ENCODE measurements at regions not wholly inside any gene's neighbourhood (a gene's known extent, or its start where the extent isn't known, plus 50 kb on each side); places are given as distances from the start of the nearest gene placed in this dataset.

DNA sequence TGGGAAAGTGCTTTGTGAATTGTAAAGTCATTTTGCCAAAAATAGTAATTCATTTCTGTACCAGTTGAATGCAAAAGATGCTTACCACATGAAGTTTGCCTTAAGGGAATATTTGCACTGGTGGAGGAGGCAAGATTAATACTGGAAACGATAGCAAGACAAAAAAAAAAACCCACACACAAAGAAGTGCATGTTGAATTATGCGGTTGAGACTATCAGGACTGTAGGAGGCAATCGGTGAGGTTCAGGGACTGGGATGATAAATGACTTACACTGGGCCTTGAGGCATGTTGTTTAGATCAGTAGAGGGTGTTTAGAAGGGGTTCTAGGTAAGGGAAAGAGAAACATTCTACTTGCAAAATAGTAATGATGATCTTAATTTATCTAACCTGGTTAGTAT is 142.2 kb upstream of the HMGA2 start:
- no peak for FAIRE-seq
- dilution Hi-C loops (cut with MboI; ENCODE audit: extremely low pct_ligation_motif_present, low sequenced_read_pairs), result no loop called here

More for the DNA sequence above, 142.2 kb upstream of the HMGA2 start:
- TF ChIP-seq POLR2AphosphoS5 (IDR thresholded peaks at IDR 0.05; ENCODE audit: insufficient read depth, low read depth, low read length) (no peak), EZH2 (IDR thresholded peaks at IDR 0.05; ENCODE audit: borderline replicate concordance, low read depth, low read length, severe bottlenecking) (no peak), GATA2 (IDR thresholded peaks at IDR 0.05; ENCODE audit: insufficient read depth, insufficient read length, low read depth, low read length) (no peak), POLR2A (IDR thresholded peaks at IDR 0.05; ENCODE audit: low read depth, low read length) (no peak), JUN (IDR thresholded peaks at IDR 0.05; ENCODE audit: borderline replicate concordance, insufficient read depth, insufficient read length, low read depth) (no peak), FOS (IDR thresholded peaks at IDR 0.05; ENCODE audit: borderline replicate concordance, insufficient read depth, low read length) (no peak), MYC (IDR thresholded peaks at IDR 0.05; ENCODE audit: low read depth, low read length) (no peak)
- TF ChIP-seq, protein P1, sequence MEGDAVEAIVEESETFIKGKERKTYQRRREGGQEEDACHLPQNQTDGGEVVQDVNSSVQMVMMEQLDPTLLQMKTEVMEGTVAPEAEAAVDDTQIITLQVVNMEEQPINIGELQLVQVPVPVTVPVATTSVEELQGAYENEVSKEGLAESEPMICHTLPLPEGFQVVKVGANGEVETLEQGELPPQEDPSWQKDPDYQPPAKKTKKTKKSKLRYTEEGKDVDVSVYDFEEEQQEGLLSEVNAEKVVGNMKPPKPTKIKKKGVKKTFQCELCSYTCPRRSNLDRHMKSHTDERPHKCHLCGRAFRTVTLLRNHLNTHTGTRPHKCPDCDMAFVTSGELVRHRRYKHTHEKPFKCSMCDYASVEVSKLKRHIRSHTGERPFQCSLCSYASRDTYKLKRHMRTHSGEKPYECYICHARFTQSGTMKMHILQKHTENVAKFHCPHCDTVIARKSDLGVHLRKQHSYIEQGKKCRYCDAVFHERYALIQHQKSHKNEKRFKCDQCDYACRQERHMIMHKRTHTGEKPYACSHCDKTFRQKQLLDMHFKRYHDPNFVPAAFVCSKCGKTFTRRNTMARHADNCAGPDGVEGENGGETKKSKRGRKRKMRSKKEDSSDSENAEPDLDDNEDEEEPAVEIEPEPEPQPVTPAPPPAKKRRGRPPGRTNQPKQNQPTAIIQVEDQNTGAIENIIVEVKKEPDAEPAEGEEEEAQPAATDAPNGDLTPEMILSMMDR (IDR thresholded peaks at IDR 0.05; ENCODE audit: extremely low read depth in 1 of 2, insufficient read depth in 1 of 2, low read depth in 1 of 2, low read length in 2 of 2), result no peak
- TF ChIP-seq, protein P2, sequence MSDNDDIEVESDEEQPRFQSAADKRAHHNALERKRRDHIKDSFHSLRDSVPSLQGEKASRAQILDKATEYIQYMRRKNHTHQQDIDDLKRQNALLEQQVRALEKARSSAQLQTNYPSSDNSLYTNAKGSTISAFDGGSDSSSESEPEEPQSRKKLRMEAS (IDR thresholded peaks at IDR 0.05; ENCODE audit: insufficient read depth, insufficient read length), result no peak
- Histone ChIP-seq H3K27ac (ENCODE audit: insufficient read depth, low read depth, low read length) (no peak overlapping the region), H3K9me3 (replicated peaks; ENCODE audit: control insufficient read depth, insufficient read depth, low read length) (no peaks in the 10 kb centered on the region), H3K9me1 (replicated peaks; ENCODE audit: control insufficient read depth, extremely low read depth, insufficient read depth, low read length) (no peaks in the 10 kb centered on the region), H3K4me1 (ENCODE audit: control insufficient read depth, extremely low read depth, insufficient read depth, low read length) (no peaks in the 10 kb centered on the region), H3K79me2 (ENCODE audit: control insufficient read depth, insufficient read depth, low read length) (no peaks in the 10 kb centered on the region), H3K4me2 (ENCODE audit: insufficient read depth, low read length) (no peak overlapping the region), H3K9ac (replicated peaks; ENCODE audit: extremely low read depth, insufficient read depth, low read length) (no peak overlapping the region), H3K27me3 (ENCODE audit: control insufficient read depth in 2 of 2, insufficient read depth in 2 of 2, low read length in 2 of 2) (no peaks in the 10 kb centered on the region), H3K36me3 (ENCODE audit: control insufficient read depth in 2 of 2, extremely low read depth in 1 of 2, insufficient read depth in 2 of 2, low read length in 2 of 2) (no peaks in the 10 kb centered on the region), H3K4me3 (replicated peaks in 1 of 3; ENCODE audit: insufficient read depth in 1 of 3, low read depth in 1 of 3, low read length in 3 of 3) (no peak overlapping the region), H4K20me1 (replicated peaks; ENCODE audit: control insufficient read depth, extremely low read depth, insufficient read depth, low read length) (no peaks in the 10 kb centered on the region), H2AFZ (ENCODE audit: low read depth, low read length) (no peak overlapping the region)
- ChIA-PET POLR2A (no interaction called here), CTCF (interaction anchor here (0.6 kb wide), 1 partner anchor 125 kb away, joined by 3 read pairs; no protein-coding TSS in a partner anchor)
- no peak for DNase-seq (ENCODE audit: low read depth, low spot score)
- BruUV-seq (replicated peaks), result no TSS peak
- intact Hi-C loops (cut with micrococcal nuclease), result no loop called here
